H9 (cell line): ENCODE measurements at regions not wholly inside any gene's neighbourhood (a gene's known extent, or its start where the extent isn't known, plus 50 kb on each side); places are given as distances from the start of the nearest gene placed in this dataset.

ENCODE experiments used
- DNase-seq: peaks from one replicate; pipeline ENCODE4 v3.0.0-alpha.2; 2017
- H2AFZ ChIP-seq: one replicate; pipeline ENCODE4 v1.6.1; 2013; ENCODE audit warnings: mild to moderate bottlenecking, low read length, control low read depth, moderate library complexity
- H2AK5ac ChIP-seq: 2 replicates; pipeline ENCODE4 v1.6.1; 2013; ENCODE audit warnings: low read length, control low read depth, mixed read lengths; ENCODE audit not compliant: insufficient read length
- H2BK120ac ChIP-seq: one replicate; pipeline ENCODE4 v1.6.1; 2013; ENCODE audit warnings: low read depth, mild to moderate bottlenecking, low read length, control low read depth, inconsistent platforms; ENCODE audit not compliant: poor library complexity, severe bottlenecking
- H2BK12ac ChIP-seq: 2 replicates; pipeline ENCODE4 v1.6.1; 2013; ENCODE audit warnings: low read length, control low read depth, mixed read lengths, low read depth; ENCODE audit not compliant: insufficient read length
- H2BK15ac ChIP-seq: 2 replicates; pipeline ENCODE4 v1.6.1; 2013; ENCODE audit warnings: low read depth, low read length, control low read depth
- H2BK20ac ChIP-seq: one replicate; pipeline ENCODE4 v1.6.1; 2013; ENCODE audit warnings: low read depth, mild to moderate bottlenecking, low read length, control low read depth, inconsistent platforms; ENCODE audit not compliant: poor library complexity, severe bottlenecking
- H2BK5ac ChIP-seq: 2 replicates; pipeline ENCODE4 v1.6.1; 2013; ENCODE audit warnings: low read length, control low read depth, mixed read lengths; ENCODE audit not compliant: insufficient read length
- H3K14ac ChIP-seq: 2 replicates; pipeline ENCODE4 v1.6.1; 2013; ENCODE audit warnings: low read length, control low read depth; ENCODE audit not compliant: insufficient read depth
- H3K18ac ChIP-seq: 2 replicates; pipeline ENCODE4 v1.6.1; 2013; ENCODE audit warnings: low read depth, mild to moderate bottlenecking, mixed read lengths, low read length, control low read depth; ENCODE audit not compliant: insufficient read length
- H3K23ac ChIP-seq: 2 replicates; pipeline ENCODE4 v1.6.1; 2013; ENCODE audit warnings: low read length, control low read depth, mixed read lengths, low read depth; ENCODE audit not compliant: insufficient read length
- H3K23me2 ChIP-seq: 2 replicates; pipeline ENCODE4 v1.6.1; 2013; ENCODE audit warnings: low read depth, mild to moderate bottlenecking, mixed read lengths, low read length, control low read depth; ENCODE audit not compliant: insufficient read length, poor library complexity, severe bottlenecking
- H3K27ac ChIP-seq: 2 replicates; pipeline ENCODE4 v1.5.1; 2013; ENCODE audit warnings: low read length, control low read depth, mixed read lengths, low read depth; ENCODE audit not compliant: insufficient read length
- H3K27me3 ChIP-seq: 2 replicates; pipeline ENCODE4 v1.6.1; 2013; ENCODE audit warnings: low read length, control low read depth, inconsistent platforms; ENCODE audit not compliant: insufficient read depth
- H3K4ac ChIP-seq: 2 replicates; pipeline ENCODE4 v1.6.1; 2013; ENCODE audit warnings: low read depth, mild to moderate bottlenecking, control low read depth, inconsistent platforms, low read length, moderate library complexity
- H3K4me1 ChIP-seq: 2 replicates; pipeline ENCODE4 v1.6.1; 2013; ENCODE audit warnings: low read length, control low read depth, inconsistent platforms; ENCODE audit not compliant: insufficient read depth
- H3K4me2 ChIP-seq: 2 replicates; pipeline ENCODE4 v1.6.1; 2013; ENCODE audit warnings: low read length, control low read depth, mixed read lengths; ENCODE audit not compliant: insufficient read length, insufficient read depth
- H3K56ac ChIP-seq: 2 replicates; pipeline ENCODE4 v1.6.1; 2013; ENCODE audit warnings: low read depth, mild to moderate bottlenecking, mixed read lengths, low read length, control low read depth; ENCODE audit not compliant: insufficient read length
- H3K79me1 ChIP-seq: 2 replicates; pipeline ENCODE4 v1.6.1; 2013; ENCODE audit warnings: low read depth, mild to moderate bottlenecking, moderate library complexity, low read length, control low read depth, inconsistent platforms; ENCODE audit not compliant: insufficient read depth, poor library complexity, severe bottlenecking
- H3K79me2 ChIP-seq: 2 replicates; pipeline ENCODE4 v1.6.1; 2013; ENCODE audit warnings: low read length, control low read depth, inconsistent platforms; ENCODE audit not compliant: insufficient read depth
- H3K9ac ChIP-seq: 2 replicates; pipeline ENCODE4 v1.6.1; 2013; ENCODE audit warnings: low read length, control low read depth, mixed read lengths; ENCODE audit not compliant: insufficient read length; ENCODE audit errors: extremely low read depth
- H3K9me3 ChIP-seq: one replicate; pipeline ENCODE4 v1.6.1; 2013; ENCODE audit warnings: low read depth, low read length, inconsistent platforms; ENCODE audit not compliant: control insufficient read depth
- H3T11ph ChIP-seq: one replicate; pipeline ENCODE4 v1.6.1; 2013; ENCODE audit warnings: mild to moderate bottlenecking, low read length, control low read depth, inconsistent platforms
- H4K20me1 ChIP-seq: one replicate; pipeline ENCODE4 v1.6.1; 2013; ENCODE audit not compliant: control insufficient read depth, insufficient read length, insufficient read depth
- H4K5ac ChIP-seq: 2 replicates; pipeline ENCODE4 v1.6.1; 2013; ENCODE audit warnings: low read depth, mild to moderate bottlenecking, mixed read lengths, low read length, control low read depth; ENCODE audit not compliant: insufficient read length
- H4K8ac ChIP-seq: replicated peaks from 2 replicates; pipeline ENCODE4 v1.6.1; 2013; ENCODE audit warnings: low read length, control low read depth, mixed read lengths, low read depth; ENCODE audit not compliant: insufficient read length
- H4K91ac ChIP-seq: 2 replicates; pipeline ENCODE4 v1.6.1; 2013; ENCODE audit warnings: low read depth, mild to moderate bottlenecking, moderate library complexity, mixed read lengths, low read length, control low read depth; ENCODE audit not compliant: insufficient read length
- H3K27ac Mint-ChIP-seq, 3 experiments: 2 replicates in 2 of 3; 3 replicates in 1 of 3; pipeline ENCODE4 v1.8.0; 2020 to 2021; ENCODE audit warnings: mixed read lengths in 3 of 3, mild to moderate bottlenecking in 1 of 3, moderate library complexity in 1 of 3
- H3K27me3 Mint-ChIP-seq: 2 replicates; pipeline ENCODE4 v1.8.0; 2021; ENCODE audit warnings: low read depth, mild to moderate bottlenecking, moderate library complexity, mixed read lengths
- H3K36me3 Mint-ChIP-seq, 3 experiments: 2 replicates in 2 of 3; 3 replicates in 1 of 3; pipeline ENCODE4 v1.8.0; 2020 to 2021; ENCODE audit warnings: low read depth in 3 of 3, mixed read lengths in 3 of 3; ENCODE audit not compliant: insufficient read depth in 1 of 3
- H3K4me1 Mint-ChIP-seq, 2 experiments: 2 replicates each; pipeline ENCODE4 v1.8.0; 2020; ENCODE audit warnings: mixed read lengths in 2 of 2
- H3K4me3 Mint-ChIP-seq, 2 experiments: 2 replicates in 1 of 2; 3 replicates in 1 of 2; pipeline ENCODE4 v1.8.0; 2020 to 2021; ENCODE audit warnings: mild to moderate bottlenecking in 2 of 2, mixed read lengths in 2 of 2, moderate library complexity in 1 of 2
- H3K9me3 Mint-ChIP-seq, 2 experiments: 2 replicates in 1 of 2; 3 replicates in 1 of 2; pipeline ENCODE4 v1.8.0; 2020; ENCODE audit warnings: mild to moderate bottlenecking in 2 of 2, mixed read lengths in 2 of 2, moderate library complexity in 1 of 2
- TF ChIP-seq, protein P1 (sequence below): fragments of 200-600 bp; sonication (generic); conservative IDR thresholded peaks from 3 replicates; pipeline ENCODE4 v1.8.0; 2021; ENCODE audit warnings: antibody characterized with exemption, mild to moderate bottlenecking

DNA sequence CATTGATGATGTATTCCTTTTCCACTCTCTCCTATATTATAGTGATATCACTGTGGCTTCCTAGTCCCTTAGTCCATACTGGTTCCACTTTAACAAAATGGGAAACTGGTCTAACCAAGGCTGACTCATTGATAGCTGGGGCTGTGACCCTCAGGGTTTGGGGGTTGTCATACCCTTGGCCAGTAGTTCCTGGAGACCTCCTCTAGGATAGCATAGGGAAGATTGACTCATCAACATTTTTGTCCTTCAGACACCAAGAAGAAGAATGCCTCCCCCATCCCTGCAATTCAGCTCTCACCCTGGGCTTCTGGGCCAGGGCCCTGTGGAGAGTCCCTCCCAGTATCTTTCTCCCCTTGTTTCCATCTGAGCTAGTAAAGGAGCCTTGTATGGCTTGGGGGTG lies 68.8 kb upstream of the PRPS1 start:
- H2BK12ac ChIP-seq: no peak overlapping the region
- no peak overlapping the region for H2BK20ac ChIP-seq
- H3K79me2 ChIP-seq: no peaks in the 10 kb centered on the region
- no peak overlapping the region for H3K56ac ChIP-seq
- no peak overlapping the region for H2BK5ac ChIP-seq
- TF ChIP-seq, protein P1, sequence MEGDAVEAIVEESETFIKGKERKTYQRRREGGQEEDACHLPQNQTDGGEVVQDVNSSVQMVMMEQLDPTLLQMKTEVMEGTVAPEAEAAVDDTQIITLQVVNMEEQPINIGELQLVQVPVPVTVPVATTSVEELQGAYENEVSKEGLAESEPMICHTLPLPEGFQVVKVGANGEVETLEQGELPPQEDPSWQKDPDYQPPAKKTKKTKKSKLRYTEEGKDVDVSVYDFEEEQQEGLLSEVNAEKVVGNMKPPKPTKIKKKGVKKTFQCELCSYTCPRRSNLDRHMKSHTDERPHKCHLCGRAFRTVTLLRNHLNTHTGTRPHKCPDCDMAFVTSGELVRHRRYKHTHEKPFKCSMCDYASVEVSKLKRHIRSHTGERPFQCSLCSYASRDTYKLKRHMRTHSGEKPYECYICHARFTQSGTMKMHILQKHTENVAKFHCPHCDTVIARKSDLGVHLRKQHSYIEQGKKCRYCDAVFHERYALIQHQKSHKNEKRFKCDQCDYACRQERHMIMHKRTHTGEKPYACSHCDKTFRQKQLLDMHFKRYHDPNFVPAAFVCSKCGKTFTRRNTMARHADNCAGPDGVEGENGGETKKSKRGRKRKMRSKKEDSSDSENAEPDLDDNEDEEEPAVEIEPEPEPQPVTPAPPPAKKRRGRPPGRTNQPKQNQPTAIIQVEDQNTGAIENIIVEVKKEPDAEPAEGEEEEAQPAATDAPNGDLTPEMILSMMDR: no peak
- H3K4ac ChIP-seq: no peak overlapping the region
- no peak overlapping the region for H3K4me2 ChIP-seq
- no peak overlapping the region for H2AK5ac ChIP-seq
- H4K91ac ChIP-seq: no peak overlapping the region
- H3K18ac ChIP-seq: no peak overlapping the region
- peaks cover 0 to 38% of the 10 kb centered on the region in 2 experiments; a peak in 2 of 5 replicates for H3K9me3 Mint-ChIP-seq
- H3K9me3 ChIP-seq: no peaks in the 10 kb centered on the region
- H4K20me1 ChIP-seq: no peaks in the 10 kb centered on the region
- H4K5ac ChIP-seq: no peak overlapping the region
- no peak overlapping the region for H3T11ph ChIP-seq
- H3K27me3 Mint-ChIP-seq: no peaks in the 10 kb centered on the region
- peaks cover 31% of the 10 kb centered on the region for H3K4me1 ChIP-seq
- H3K9ac ChIP-seq: no peak overlapping the region
- H3K4me3 Mint-ChIP-seq: no peak overlapping the region
- no peaks in the 10 kb centered on the region for H3K23me2 ChIP-seq
- H3K23ac ChIP-seq: no peak overlapping the region
- H3K79me1 ChIP-seq: no peaks in the 10 kb centered on the region
- H2AFZ ChIP-seq: no peak overlapping the region
- no peak overlapping the region for H2BK15ac ChIP-seq
- DNase-seq: no peak
- H3K27ac ChIP-seq: no peak overlapping the region
- H2BK120ac ChIP-seq: no peak overlapping the region
- no peak overlapping the region for H3K14ac ChIP-seq
- peaks cover 40 to 49% of the 10 kb centered on the region in 2 experiments for H3K4me1 Mint-ChIP-seq
- H3K27ac Mint-ChIP-seq: peak overlapping the region in 1 of 3 experiments; percentile 96; a peak in 2 of 7 replicates
- H4K8ac ChIP-seq: no peak overlapping the region
- peaks cover 0 to 4% (median 0%) of the 10 kb centered on the region in 3 experiments; a peak in 2 of 7 replicates for H3K36me3 Mint-ChIP-seq
- no peaks in the 10 kb centered on the region for H3K27me3 ChIP-seq
